OCI-LY3 (cell line): ENCODE measurements at regions not wholly inside any gene's neighbourhood (a gene's known extent, or its start where the extent isn't known, plus 50 kb on each side); places are given as distances from the start of the nearest gene placed in this dataset.

Source experiments
- H2AFZ ChIP-seq: fragments of 200-600, 300-600 bp; shearing (Covaris generic); 2 replicates; pipeline ENCODE4 v1.6.0; 2014; ENCODE audit warnings: antibody characterized with exemption, low read depth, low read length
- H3K27ac ChIP-seq: fragments of 200-600, 300-600 bp; sonication (generic); 2 replicates; pipeline ENCODE4 v1.5.1; 2014; ENCODE audit warnings: mild to moderate bottlenecking, low read length, moderate library complexity, mixed read lengths
- H3K27me3 ChIP-seq: fragments of 200-600, 300-600 bp; sonication (generic); 2 replicates; pipeline ENCODE4 v1.6.1; 2014; ENCODE audit warnings: low read depth, low read length, mixed read lengths
- H3K36me3 ChIP-seq: fragments of 200-600, 300-600 bp; sonication (generic); replicated peaks from 2 replicates; pipeline ENCODE3; 2014; ENCODE audit warnings: low read depth, low read length, mixed read lengths
- H3K4me1 ChIP-seq: fragments of 300-600, 200-600 bp; sonication (generic); 2 replicates; pipeline ENCODE4 v1.6.1; 2014; ENCODE audit warnings: low read length, mixed read lengths
- H3K4me2 ChIP-seq: fragments of 200-600, 300-600 bp; sonication (generic); 2 replicates; pipeline ENCODE4 v1.6.1; 2014; ENCODE audit warnings: low read length, mixed read lengths
- H3K4me3 ChIP-seq: fragments of 300-600, 200-600 bp; sonication (generic); 2 replicates; pipeline ENCODE4 v1.5.1; 2014; ENCODE audit warnings: antibody characterized with exemption, mild to moderate bottlenecking, low read length, moderate library complexity
- H3K79me2 ChIP-seq: fragments of 300-600, 200-600 bp; shearing (Covaris generic); 2 replicates; pipeline ENCODE4 v1.6.1; 2014; ENCODE audit warnings: mild to moderate bottlenecking, low read length, mixed read lengths
- H3K9ac ChIP-seq: fragments of 300-600, 200-600 bp; shearing (Covaris generic); 2 replicates; pipeline ENCODE4 v1.6.0; 2014; ENCODE audit warnings: mild to moderate bottlenecking, low read length, moderate library complexity
- H3K9me3 ChIP-seq: fragments of 200-600, 300-600 bp; shearing (Covaris generic); 2 replicates; pipeline ENCODE4 v1.6.1; 2014; ENCODE audit warnings: low read length, mixed read lengths; ENCODE audit not compliant: insufficient read depth
- H4K20me1 ChIP-seq: fragments of 200-600, 300-600 bp; sonication (generic); 2 replicates; pipeline ENCODE4 v1.6.1; 2016; ENCODE audit warnings: low read length, mixed read lengths; ENCODE audit not compliant: insufficient read depth
- EZH2phosphoT487 ChIP-seq: fragments of 200-600 bp; shearing (Covaris generic); IDR thresholded peaks from 2 replicates; pipeline ENCODE4 v1.6.1; 2018; ENCODE audit warnings: antibody characterized with exemption, mixed run types, low read depth
- TF ChIP-seq, protein P1 (sequence below): fragments of 200-600, 300-600 bp; sonication (generic); IDR thresholded peaks from 2 replicates; pipeline ENCODE4 v1.5.1; 2014; ENCODE audit warnings: antibody characterized with exemption, low read length, low read depth

DNA sequence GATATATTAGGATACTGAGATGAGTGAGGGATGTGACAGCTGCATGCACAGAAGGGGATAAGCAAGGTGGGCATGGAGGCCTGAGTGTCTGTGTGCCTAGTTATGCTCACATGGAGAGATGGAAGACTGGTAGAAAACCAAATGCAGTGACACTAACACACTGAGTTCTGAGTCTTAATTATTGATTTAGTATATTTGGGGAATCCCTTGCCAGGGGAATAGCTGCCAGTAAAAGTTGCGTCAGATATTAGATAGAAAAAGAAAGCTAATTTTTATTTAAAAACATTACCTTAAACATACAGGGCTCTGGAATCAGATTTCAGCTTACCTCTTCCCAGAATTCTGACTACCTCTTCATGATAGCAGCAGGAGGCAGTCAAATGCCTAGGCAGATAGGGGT, 620.5 kb downstream of the METTL15 start:
- H3K4me3 ChIP-seq: no peak overlapping the region
- no peaks in the 10 kb centered on the region for H3K27me3 ChIP-seq
- no peaks in the 10 kb centered on the region for H4K20me1 ChIP-seq
- no peaks in the 10 kb centered on the region for H3K36me3 ChIP-seq
- no peak overlapping the region for H3K4me2 ChIP-seq
- H3K4me1 ChIP-seq: peaks cover 14% of the 10 kb centered on the region
- TF ChIP-seq EZH2phosphoT487: no peak
- TF ChIP-seq, protein P1, sequence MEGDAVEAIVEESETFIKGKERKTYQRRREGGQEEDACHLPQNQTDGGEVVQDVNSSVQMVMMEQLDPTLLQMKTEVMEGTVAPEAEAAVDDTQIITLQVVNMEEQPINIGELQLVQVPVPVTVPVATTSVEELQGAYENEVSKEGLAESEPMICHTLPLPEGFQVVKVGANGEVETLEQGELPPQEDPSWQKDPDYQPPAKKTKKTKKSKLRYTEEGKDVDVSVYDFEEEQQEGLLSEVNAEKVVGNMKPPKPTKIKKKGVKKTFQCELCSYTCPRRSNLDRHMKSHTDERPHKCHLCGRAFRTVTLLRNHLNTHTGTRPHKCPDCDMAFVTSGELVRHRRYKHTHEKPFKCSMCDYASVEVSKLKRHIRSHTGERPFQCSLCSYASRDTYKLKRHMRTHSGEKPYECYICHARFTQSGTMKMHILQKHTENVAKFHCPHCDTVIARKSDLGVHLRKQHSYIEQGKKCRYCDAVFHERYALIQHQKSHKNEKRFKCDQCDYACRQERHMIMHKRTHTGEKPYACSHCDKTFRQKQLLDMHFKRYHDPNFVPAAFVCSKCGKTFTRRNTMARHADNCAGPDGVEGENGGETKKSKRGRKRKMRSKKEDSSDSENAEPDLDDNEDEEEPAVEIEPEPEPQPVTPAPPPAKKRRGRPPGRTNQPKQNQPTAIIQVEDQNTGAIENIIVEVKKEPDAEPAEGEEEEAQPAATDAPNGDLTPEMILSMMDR: no peak
- H2AFZ ChIP-seq: no peak overlapping the region
- H3K9me3 ChIP-seq: no peaks in the 10 kb centered on the region
- no peak overlapping the region for H3K9ac ChIP-seq
- H3K79me2 ChIP-seq: no peaks in the 10 kb centered on the region
- H3K27ac ChIP-seq: no peak overlapping the region

DNA sequence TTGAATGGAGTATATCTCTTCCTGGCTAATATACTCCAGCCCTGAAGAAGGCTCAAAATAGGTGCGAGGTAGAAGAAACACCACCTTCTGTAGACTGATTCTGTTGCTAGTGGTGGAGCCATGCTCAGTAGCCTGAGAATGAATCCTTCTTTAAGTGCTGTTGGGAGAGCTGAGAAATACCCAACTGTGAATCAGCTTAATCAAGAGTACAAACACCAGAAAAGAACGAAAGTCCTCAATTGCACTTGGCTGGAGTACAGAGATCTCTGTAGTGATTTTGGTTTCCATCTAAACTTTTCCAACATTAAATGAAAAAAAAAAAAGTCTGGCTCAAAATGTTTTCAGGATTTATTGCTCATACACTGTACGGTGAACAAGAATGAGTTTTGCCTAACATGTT, 619.1 kb downstream of the METTL15 start:
- no peak for TF ChIP-seq EZH2phosphoT487
- TF ChIP-seq, protein P1: no peak
- H3K9me3 ChIP-seq: no peaks in the 10 kb centered on the region
- no peaks in the 10 kb centered on the region for H3K79me2 ChIP-seq
- no peaks in the 10 kb centered on the region for H4K20me1 ChIP-seq
- peaks cover 14% of the 10 kb centered on the region for H3K4me1 ChIP-seq
- no peak overlapping the region for H3K27ac ChIP-seq
- no peak overlapping the region for H2AFZ ChIP-seq
- no peak overlapping the region for H3K4me2 ChIP-seq
- no peak overlapping the region for H3K9ac ChIP-seq
- H3K27me3 ChIP-seq: no peaks in the 10 kb centered on the region
- H3K4me3 ChIP-seq: no peak overlapping the region
- no peaks in the 10 kb centered on the region for H3K36me3 ChIP-seq

DNA sequence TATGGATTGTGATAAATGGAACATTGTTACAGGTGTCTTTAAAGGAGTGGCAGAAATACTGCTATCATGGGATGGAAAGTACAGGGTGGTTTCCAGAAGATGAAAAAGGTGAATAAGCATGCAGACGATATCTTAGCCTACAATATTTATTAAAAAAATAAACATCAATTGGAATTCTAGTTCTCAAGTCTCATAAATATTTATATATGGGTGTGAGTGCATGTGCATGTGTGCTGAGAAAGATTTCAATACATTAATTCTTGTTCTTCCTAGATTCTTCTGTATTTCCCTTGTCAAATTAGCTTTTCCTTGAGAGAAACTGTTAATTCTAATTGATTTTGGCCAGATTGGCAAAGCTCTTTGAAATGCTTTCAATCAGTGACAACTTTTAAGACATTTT, 618.2 kb downstream of the METTL15 start:
- peaks cover 14% of the 10 kb centered on the region for H3K4me1 ChIP-seq
- no peak overlapping the region for H2AFZ ChIP-seq
- no peaks in the 10 kb centered on the region for H3K79me2 ChIP-seq
- no peaks in the 10 kb centered on the region for H4K20me1 ChIP-seq
- no peak for TF ChIP-seq EZH2phosphoT487
- TF ChIP-seq, protein P1: no peak
- H3K9ac ChIP-seq: no peak overlapping the region
- no peak overlapping the region for H3K4me2 ChIP-seq
- H3K4me3 ChIP-seq: no peak overlapping the region
- no peak overlapping the region for H3K27ac ChIP-seq
- H3K36me3 ChIP-seq: no peaks in the 10 kb centered on the region
- no peaks in the 10 kb centered on the region for H3K9me3 ChIP-seq
- no peaks in the 10 kb centered on the region for H3K27me3 ChIP-seq

DNA sequence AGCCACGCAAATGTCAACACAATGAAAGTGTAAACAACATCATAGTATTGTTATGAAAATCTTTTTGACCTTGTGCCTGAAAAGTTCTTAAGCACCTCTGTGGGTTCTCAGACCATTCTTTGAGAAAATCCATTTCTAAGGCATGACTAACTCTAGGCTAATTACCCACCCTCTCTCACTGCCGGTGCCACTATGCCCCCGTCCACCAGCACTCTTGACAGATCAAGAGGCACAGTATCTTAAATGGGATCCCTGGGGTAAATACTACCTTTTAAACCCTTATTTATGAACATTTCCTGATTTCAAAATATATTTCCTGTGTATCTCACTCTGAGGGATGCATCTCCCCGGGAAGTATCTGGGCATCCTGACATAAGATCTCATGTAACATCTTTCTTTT, 607.5 kb downstream of the METTL15 start:
- Histone ChIP-seq H3K4me3 (no peak overlapping the region), H3K4me1 (peaks cover 3% of the 10 kb centered on the region; the same call in 1 of the 2 replicates), H3K9me3 (no peaks in the 10 kb centered on the region), H3K79me2 (no peaks in the 10 kb centered on the region), H3K4me2 (no peak overlapping the region), H2AFZ (no peak overlapping the region), H3K27me3 (no peaks in the 10 kb centered on the region), H3K27ac (no peak overlapping the region), H3K9ac (no peak overlapping the region), H4K20me1 (no peaks in the 10 kb centered on the region), H3K36me3 (no peaks in the 10 kb centered on the region)
- no peak for TF ChIP-seq EZH2phosphoT487
- TF ChIP-seq, protein P1: no peak
